Right lobe of liver (tissue), 6 donors: ENCODE measurements at regions not wholly inside any gene's neighbourhood (a gene's known extent, or its start where the extent isn't known, plus 50 kb on each side); places are given as distances from the start of the nearest gene placed in this dataset.

Source experiments
- ATAC-seq, 4 donors: fragments of 200-7000 bp; cut with Tn5 transposase; one replicate each; pipeline ENCODE4 v1.9.1; 2020; ENCODE audit warnings: mild to moderate bottlenecking in 4 of 4, moderate library complexity in 4 of 4
- DNase-seq, 3 donors: peaks; one replicate each; pipeline ENCODE4 v3.0.0-alpha.2; 2020
- H3K27ac ChIP-seq, 3 donors: fragments of 200-600 bp; one replicate each; pipeline ENCODE4 v1.8.0; 2022
- H3K27me3 ChIP-seq, 2 donors: fragments of 200-600 bp; one replicate each; pipeline ENCODE4 v1.8.0; 2022
- H3K36me3 ChIP-seq, 4 donors: fragments of 200-600 bp; sonication (generic) in 1 of 4; one replicate each; pipeline versions ENCODE4 v1.5.1 to v1.8.0; 2017 to 2022; ENCODE audit warnings: control low read depth in 1 of 4
- H3K4me1 ChIP-seq, 4 donors: fragments of 200-600 bp; sonication (generic) in 1 of 4; one replicate each; pipeline versions ENCODE4 v1.5.1 to v1.8.0; 2017 to 2022; ENCODE audit warnings: control low read depth in 1 of 4
- H3K4me3 ChIP-seq, 3 donors: fragments of 200-600 bp; one replicate each; pipeline ENCODE4 v1.8.0; 2022
- H3K9me3 ChIP-seq, 4 donors: fragments of 200-600 bp; sonication (generic) in 1 of 4; one replicate each; pipeline versions ENCODE4 v1.5.1 to v1.8.0; 2017 to 2022; ENCODE audit warnings: control low read depth in 1 of 4
- CTCF ChIP-seq, 4 donors: fragments of 200-600 bp in 3 of 4; fragments of 450-650 bp in 1 of 4; IDR thresholded peaks; one replicate each; pipeline versions ENCODE4 v1.5.1 to v1.8.0; 2016 to 2022; ENCODE audit warnings: antibody characterized with exemption in 4 of 4, mild to moderate bottlenecking in 2 of 4
- POLR2A ChIP-seq: fragments of 450-650 bp; IDR thresholded peaks from one replicate; pipeline ENCODE4 v1.6.1; 2017; ENCODE audit warnings: antibody characterized with exemption, mild to moderate bottlenecking
- WGBS: methylation state at CpG from one replicate; pipeline ENCODE4 v1.1.6; 2018; ENCODE audit warnings: low coverage, low lambda C conversion rate; ENCODE audit not compliant: insufficient coverage; ENCODE audit errors: missing lambda C conversion rate; 5-methylcytosine and 5-hydroxymethylcytosine counted together
- intact Hi-C, 2 donors: fragments of 100-400 bp; cut with DNase I; formaldehyde crosslinking; loops; one replicate each; pipeline versions ENCODE4 v1.11.2 to v1.14.1; 2022
- donor health status: DM: no; HTN: yes; CAD: no.
- donor health status: DM: no; HTN: no; CAD: no.
- donor health status: DM: no; HTN: no; CAD: no.
- donor health status: DM: no; HTN: yes; CAD: no.
- donor health status: DM: no; HTN: yes; CAD: no.

- DNase-seq = no peak
- H3K36me3 ChIP-seq = no peaks in the 10 kb centered on the region
- H3K9me3 ChIP-seq = no peaks in the 10 kb centered on the region
- no peak overlapping the region for H3K27ac ChIP-seq
- no peaks in the 10 kb centered on the region for H3K27me3 ChIP-seq
- peaks cover 0 to 5% (median 0%) of the 10 kb centered on the region in 4 donors for H3K4me1 ChIP-seq
- H3K4me3 ChIP-seq = no peak overlapping the region
- intact Hi-C loops = no loop called here
- ATAC-seq = no peak
- TF ChIP-seq CTCF (IDR thresholded peaks at IDR 0.05) (no peak), POLR2A (no peak)
- 76% methylated on average over 2 of the region's 4 CpGs for WGBS
Observed at GRCh38 chr13:73913079-73913740, 221.0 kb downstream of the KLF12 start.

GRCh38 chr13:73911361-73911760, 222.8 kb downstream of the KLF12 start:
- Histone ChIP-seq H3K9me3 (no peaks in the 10 kb centered on the region), H3K4me3 (no peak overlapping the region), H3K4me1 (peaks cover 0 to 5% (median 0%) of the 10 kb centered on the region in 4 donors), H3K36me3 (no peaks in the 10 kb centered on the region), H3K27me3 (no peaks in the 10 kb centered on the region), H3K27ac (no peak overlapping the region)
- ATAC-seq (no peak), DNase-seq (no peak)
- intact Hi-C loops = no loop called here
- TF ChIP-seq POLR2A (no peak), CTCF (IDR thresholded peaks at IDR 0.05) (no peak)

GRCh38 chr13:73910733-73911132, 223.5 kb downstream of the KLF12 start:
- no peak overlapping the region for H3K27ac ChIP-seq
- intact Hi-C loops = no loop called here
- no peak for TF ChIP-seq CTCF (IDR thresholded peaks at IDR 0.05)
- TF ChIP-seq POLR2A = no peak
- H3K27me3 ChIP-seq = no peaks in the 10 kb centered on the region
- peaks cover 0 to 5% (median 0%) of the 10 kb centered on the region in 4 donors for H3K4me1 ChIP-seq
- H3K9me3 ChIP-seq = no peaks in the 10 kb centered on the region
- ATAC-seq (no peak), DNase-seq (no peak)
- H3K36me3 ChIP-seq = no peaks in the 10 kb centered on the region
- no peak overlapping the region for H3K4me3 ChIP-seq

- intact Hi-C loops = no loop called here
- H3K27me3 ChIP-seq = no peaks in the 10 kb centered on the region
- no peak for DNase-seq
- peaks cover 0 to 5% (median 0%) of the 10 kb centered on the region in 4 donors for H3K4me1 ChIP-seq
- ATAC-seq = peak; percentile 35 to 85 (median 72)
- no peak overlapping the region for H3K4me3 ChIP-seq
- TF ChIP-seq POLR2A = no peak
- no peak for TF ChIP-seq CTCF (IDR thresholded peaks at IDR 0.05)
- no peak overlapping the region for H3K27ac ChIP-seq
- WGBS = 43% methylated on average over 5 of the region's 5 CpGs
- H3K9me3 ChIP-seq = no peaks in the 10 kb centered on the region
- H3K36me3 ChIP-seq = no peaks in the 10 kb centered on the region
Observed at GRCh38 chr13:73908809-73909208, 225.4 kb downstream of the KLF12 start.

GRCh38 chr13:73904625-73905024, 229.6 kb downstream of the KLF12 start:
- H3K9me3 ChIP-seq = no peaks in the 10 kb centered on the region
- 100% methylated on average over 3 of the region's 3 CpGs for WGBS
- no peak overlapping the region for H3K27ac ChIP-seq
- no peaks in the 10 kb centered on the region for H3K36me3 ChIP-seq
- H3K4me1 ChIP-seq = peaks cover 0 to 5% (median 0%) of the 10 kb centered on the region in 4 donors
- intact Hi-C loops = no loop called here
- no peak for ATAC-seq
- no peaks in the 10 kb centered on the region for H3K27me3 ChIP-seq
- H3K4me3 ChIP-seq = no peak overlapping the region
- no peak for TF ChIP-seq POLR2A
- TF ChIP-seq CTCF (IDR thresholded peaks at IDR 0.05) = no peak
- DNase-seq = no peak
